IMR-90 (cell line): ENCODE measurements at regions not wholly inside any gene's neighbourhood (a gene's known extent, or its start where the extent isn't known, plus 50 kb on each side); places are given as distances from the start of the nearest gene placed in this dataset.

ENCODE experiments used
- ATAC-seq: fragments of 200-7000 bp; cut with Tn5 transposase; 2 replicates; pipeline ENCODE4 v1.9.1; 2020; ENCODE audit warnings: low read depth, mild to moderate bottlenecking, moderate library complexity
- BruUV-seq: library from RNA; stranded (reverse); fragments of 400-500 nt; replicated peaks from 2 replicates; lab custom pipeline; 2021; lab: Mats Ljungman, UMichigan
- CTCF ChIA-PET: fragments of 300-600 bp; formaldehyde crosslinking; extraction: SDS; loops from one replicate; lab custom pipeline; 2021; ENCODE audit warnings: antibody characterized with exemption; lab: Yijun Ruan, JAX
- POLR2A ChIA-PET: fragments of 300-600 bp; sonication (Branson Sonifier 250); formaldehyde crosslinking; loops from one replicate; lab custom pipeline; 2022; ENCODE audit warnings: antibody characterized with exemption; ENCODE audit not compliant: unreplicated experiment; lab: Charles Lee
- DNase-seq: peaks from one replicate; pipeline ENCODE4 v3.0.0; 2013
- H2AFZ ChIP-seq: replicated peaks from 2 replicates; pipeline ENCODE3; 2013; ENCODE audit warnings: low read length, mild to moderate bottlenecking; ENCODE audit not compliant: poor library complexity
- H2AK5ac ChIP-seq: 2 replicates; pipeline ENCODE4 v1.6.1; 2013; ENCODE audit warnings: low read depth, low read length, inconsistent platforms
- H2AK9ac ChIP-seq: replicated peaks from 2 replicates; pipeline ENCODE3; 2013; ENCODE audit warnings: mild to moderate bottlenecking, low read depth, low read length, moderate library complexity; ENCODE audit not compliant: poor library complexity
- H2BK120ac ChIP-seq: 2 replicates; pipeline ENCODE4 v1.6.1; 2013; ENCODE audit warnings: low read depth, low read length, inconsistent platforms
- H2BK15ac ChIP-seq: 3 replicates; pipeline ENCODE4 v1.6.1; 2013; ENCODE audit warnings: low read depth, low read length, inconsistent platforms
- H2BK20ac ChIP-seq: 2 replicates; pipeline ENCODE4 v1.6.1; 2013; ENCODE audit warnings: low read depth, mild to moderate bottlenecking, inconsistent platforms, low read length, moderate library complexity
- H2BK5ac ChIP-seq: 2 replicates; pipeline ENCODE4 v1.6.1; 2013; ENCODE audit warnings: mild to moderate bottlenecking, low read depth, low read length, inconsistent platforms; ENCODE audit not compliant: poor library complexity, severe bottlenecking
- H3K14ac ChIP-seq: replicated peaks from 2 replicates; pipeline ENCODE4 v1.6.1; 2013; ENCODE audit warnings: low read depth, low read length, inconsistent platforms
- H3K18ac ChIP-seq: 2 replicates; pipeline ENCODE4 v1.6.1; 2013; ENCODE audit warnings: low read depth, low read length, control low read depth
- H3K23ac ChIP-seq: 2 replicates; pipeline ENCODE4 v1.6.1; 2013; ENCODE audit warnings: low read depth, low read length, inconsistent platforms
- H3K27ac ChIP-seq: 2 replicates; pipeline ENCODE4 v1.5.1; 2013; ENCODE audit warnings: mild to moderate bottlenecking, control low read depth, low read length; ENCODE audit not compliant: insufficient read depth
- H3K27me3 ChIP-seq: 2 replicates; pipeline ENCODE4 v1.6.1; 2013; ENCODE audit warnings: low read length; ENCODE audit not compliant: control insufficient read depth, insufficient read depth
- H3K36me3 ChIP-seq: 2 replicates; pipeline ENCODE4 v1.6.1; 2013; ENCODE audit warnings: low read length, mixed read lengths; ENCODE audit not compliant: control insufficient read depth, insufficient read depth
- H3K4ac ChIP-seq: 2 replicates; pipeline ENCODE4 v1.6.1; 2013; ENCODE audit warnings: low read depth, low read length, inconsistent platforms
- H3K4me1 ChIP-seq: 2 replicates; pipeline ENCODE4 v1.6.1; 2013; ENCODE audit warnings: low read length, mixed read lengths; ENCODE audit not compliant: control insufficient read depth, insufficient read depth
- H3K4me2 ChIP-seq: 2 replicates; pipeline ENCODE4 v1.6.1; 2013; ENCODE audit warnings: low read depth, mild to moderate bottlenecking, control low read depth, low read length, moderate library complexity
- H3K4me3 ChIP-seq: 2 replicates; pipeline ENCODE4 v1.5.1; 2013; ENCODE audit warnings: low read depth, mild to moderate bottlenecking, control low read depth, low read length, moderate library complexity; ENCODE audit not compliant: insufficient read depth
- H3K56ac ChIP-seq: 2 replicates; pipeline ENCODE4 v1.6.1; 2013; ENCODE audit warnings: low read length, inconsistent platforms; ENCODE audit not compliant: insufficient read depth; ENCODE audit errors: extremely low read depth
- H3K79me1 ChIP-seq, 2 experiments: 2 replicates each; pipeline ENCODE4 v1.6.1; 2013; ENCODE audit warnings: low read length in 2 of 2, inconsistent platforms in 1 of 2, low read depth in 1 of 2
- H3K9ac ChIP-seq: 2 replicates; pipeline ENCODE4 v1.6.1; 2013; ENCODE audit warnings: low read depth, low read length, control low read depth
- H3K9me1 ChIP-seq: 2 replicates; pipeline ENCODE4 v1.6.1; 2013; ENCODE audit warnings: low read length, inconsistent platforms; ENCODE audit not compliant: insufficient read depth
- H3K9me3 ChIP-seq: 2 replicates; pipeline ENCODE4 v1.6.1; 2013; ENCODE audit warnings: low read length; ENCODE audit not compliant: control insufficient read depth, insufficient read depth
- H4K20me1 ChIP-seq: 2 replicates; pipeline ENCODE4 v1.6.1; 2013; ENCODE audit warnings: low read length, inconsistent platforms; ENCODE audit not compliant: insufficient read depth
- H4K5ac ChIP-seq: 2 replicates; pipeline ENCODE4 v1.6.1; 2013; ENCODE audit warnings: mild to moderate bottlenecking, low read depth, low read length, control low read depth
- H4K8ac ChIP-seq, 2 experiments: 2 replicates each; pipeline ENCODE4 v1.6.1; 2013; ENCODE audit warnings: low read depth in 2 of 2, low read length in 2 of 2, control low read depth in 1 of 2, inconsistent platforms in 1 of 2
- H4K91ac ChIP-seq: 2 replicates; pipeline ENCODE4 v1.6.1; 2013; ENCODE audit warnings: low read depth, low read length, inconsistent platforms; ENCODE audit not compliant: insufficient read depth
- RFX5 ChIP-seq: IDR thresholded peaks from 2 replicates; pipeline ENCODE4 v1.8.0; 2012; ENCODE audit warnings: low read depth, mild to moderate bottlenecking, low read length, moderate library complexity
- WGBS, 2 experiments: methylation state at CpG; one replicate each; pipeline versions ENCODE4 v1.1.5 to v1.1.7; 2013; ENCODE audit warnings: missing lambda C conversion rate in 2 of 2; ENCODE audit not compliant: insufficient read length in 1 of 2; ENCODE audit errors: extremely low coverage in 2 of 2; 5-methylcytosine and 5-hydroxymethylcytosine counted together
- dilution Hi-C: fragments of 300-500 bp; cut with HindIII; formaldehyde crosslinking; loops from one replicate; pipeline ENCODE4 v1.14.3; 2018; ENCODE audit warnings: low sequenced_read_pairs; ENCODE audit not compliant: unreplicated experiment
- in situ Hi-C: fragments of 300-500 bp; cut with MboI; formaldehyde crosslinking; loops from 3 replicates; pipeline ENCODE4 v1.14.3; 2019; ENCODE audit warnings: low sequenced_read_pairs, inconsistent platforms, mixed read lengths
- intact Hi-C: fragments of 100-400 bp; cut with micrococcal nuclease; formaldehyde crosslinking; loops from 2 replicates; pipeline ENCODE4 v1.10.0; 2022

DNA sequence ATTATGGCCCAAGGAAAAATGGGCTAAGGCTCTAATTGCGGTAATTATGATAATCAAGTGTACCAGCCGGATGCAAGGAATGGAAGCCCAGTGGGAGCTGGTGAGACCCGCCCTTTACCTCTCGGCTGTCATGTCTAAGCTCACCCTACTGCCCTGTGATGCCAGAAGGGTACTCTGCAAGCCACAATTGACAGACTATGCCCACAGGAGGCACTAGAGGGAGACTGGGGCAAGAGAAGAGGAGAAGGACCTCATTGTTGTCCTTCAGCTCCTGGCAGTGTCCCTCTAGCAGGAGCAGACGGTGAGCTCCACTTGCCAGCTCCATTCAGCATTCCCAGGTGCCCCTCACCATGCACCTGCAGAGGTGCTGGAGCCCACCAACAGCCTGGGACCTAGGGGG is 141.8 kb downstream of the SMIM20 start:
- Histone ChIP-seq H3K14ac (no peak overlapping the region), H3K4me1 (peaks cover 1% of the 10 kb centered on the region; the same call in 1 of the 2 replicates), H2BK120ac (no peak overlapping the region), H3K4ac (no peak overlapping the region), H3K36me3 (no peaks in the 10 kb centered on the region), H4K91ac (no peak overlapping the region), H2AK9ac (no peak overlapping the region), H3K4me3 (no peak overlapping the region), H3K27me3 (no peaks in the 10 kb centered on the region), H3K9ac (no peak overlapping the region), H4K5ac (no peak overlapping the region), H3K27ac (no peak overlapping the region), H3K9me3 (0 out of 2 replicates have a peak, but pooled peaks cover 2% of the 10 kb centered on the region), H3K9me1 (no peaks in the 10 kb centered on the region), H2BK15ac (peak overlapping the region; percentile 21; the same call in 1 of the 3 replicates), H4K8ac (no peak overlapping the region), H4K20me1 (no peaks in the 10 kb centered on the region), H3K18ac (no peak overlapping the region), H3K4me2 (no peak overlapping the region), H3K23ac (no peak overlapping the region), H2AK5ac (peak overlapping the region; percentile 60), H2BK5ac (no peak overlapping the region), H2AFZ (no peak overlapping the region), H2BK20ac (no peak overlapping the region), H3K56ac (no peak overlapping the region), H3K79me1 (no peaks in the 10 kb centered on the region)
- no TSS peak for BruUV-seq
- in situ Hi-C loops, result no loop called here
- dilution Hi-C loops, result no loop called here
- ChIA-PET POLR2A (no interaction called here), CTCF (interaction anchor here (0.5 kb wide), 1 partner anchor 9 kb away, joined by 4 read pairs; no protein-coding TSS in a partner anchor)
- DNase-seq (no peak), ATAC-seq (no peak)
- 100% methylated on average over 2 of the region's 5 CpGs; no CpG with 5 or more reads in 1 of the 2 experiments for WGBS, 2 experiments
- intact Hi-C loops, result no loop called here
- TF ChIP-seq RFX5, result no peak
